K562 (cell line): ENCODE measurements at regions not wholly inside any gene's neighbourhood (a gene's known extent, or its start where the extent isn't known, plus 50 kb on each side); places are given as distances from the start of the nearest gene placed in this dataset.

Source experiments
- CBX1 ChIP-seq: sonication (generic); IDR thresholded peaks from 2 replicates; pipeline ENCODE4 v1.6.1; 2016; ENCODE audit warnings: antibody characterized with exemption, low read depth, mild to moderate bottlenecking
- CHCHD3 ChIP-seq: fragments of 250-450 bp; sonication (Bioruptor Pico); IDR thresholded peaks from 2 replicates; pipeline ENCODE4 v2.1.2; 2022; ENCODE audit warnings: mild to moderate bottlenecking
- EP400 ChIP-seq: fragments of 450-650 bp; IDR thresholded peaks from 2 replicates; pipeline ENCODE4 v1.6.1; 2017; ENCODE audit warnings: antibody characterized with exemption, mild to moderate bottlenecking, moderate library complexity
- POLR2AphosphoS5 ChIP-seq: IDR thresholded peaks from 2 replicates; pipeline ENCODE4 v1.6.1; 2011; ENCODE audit warnings: mild to moderate bottlenecking, low read depth, low read length, moderate library complexity; ENCODE audit not compliant: control insufficient read depth, insufficient read depth
- SETDB1 ChIP-seq: IDR thresholded peaks from one replicate; pipeline ENCODE4 v1.6.1; 2012; ENCODE audit warnings: low read length, control low read depth, inconsistent platforms
- TEAD2 ChIP-seq: fragments of 450-650 bp; IDR thresholded peaks from 2 replicates; pipeline ENCODE4 v1.6.1; 2016; ENCODE audit warnings: missing genetic modification characterization, control low read depth, missing compliant biosample characterization

- TF ChIP-seq CHCHD3 (CRISPR knock-in tag) (no peak), CBX1 (no peak), POLR2AphosphoS5 (no peak), SETDB1 (no peak), EP400 (no peak), TEAD2 (no peak)
Observed at GRCh38 chr1:56133522-56134472, 445.6 kb downstream of the PLPP3 start.
